WTC11 (cell line): ENCODE measurements at regions not wholly inside any gene's neighbourhood (a gene's known extent, or its start where the extent isn't known, plus 50 kb on each side); places are given as distances from the start of the nearest gene placed in this dataset.

Experiments
- ELF4 ChIP-seq: sonication (generic); formaldehyde crosslinking; IDR thresholded peaks from 2 replicates; pipeline ENCODE4 v1.8.1; 2022; ENCODE audit warnings: low read depth, mild to moderate bottlenecking, moderate library complexity, missing genetic modification reagents
- ZNF121 ChIP-seq: sonication (generic); formaldehyde crosslinking; IDR thresholded peaks from 2 replicates; pipeline ENCODE4 v1.8.0; 2023; ENCODE audit warnings: missing genetic modification reagents
- ZNF219 ChIP-seq: sonication (generic); formaldehyde crosslinking; IDR thresholded peaks from 2 replicates; pipeline ENCODE4 v1.8.0; 2023; ENCODE audit warnings: missing genetic modification reagents, mild to moderate bottlenecking, borderline replicate concordance
- TF ChIP-seq, protein P1 (sequence below): fragments of 200-600 bp; IDR thresholded peaks from 2 replicates; pipeline ENCODE4 v1.8.0; 2022; ENCODE audit warnings: antibody characterized with exemption
- TF ChIP-seq, protein P2 (sequence below): sonication (generic); formaldehyde crosslinking; IDR thresholded peaks from 2 replicates; pipeline ENCODE4 v1.8.0; 2022; ENCODE audit warnings: mild to moderate bottlenecking, missing genetic modification reagents
- TF ChIP-seq, protein P3 (sequence below): sonication (generic); formaldehyde crosslinking; IDR thresholded peaks from 2 replicates; pipeline ENCODE4 v1.8.1; 2023; ENCODE audit warnings: mild to moderate bottlenecking, missing genetic modification reagents, moderate library complexity
- TF ChIP-seq, protein P4 (sequence below): sonication (generic); formaldehyde crosslinking; IDR thresholded peaks from 2 replicates; pipeline ENCODE4 v1.8.0; 2022; ENCODE audit warnings: mild to moderate bottlenecking, missing genetic modification reagents

DNA sequence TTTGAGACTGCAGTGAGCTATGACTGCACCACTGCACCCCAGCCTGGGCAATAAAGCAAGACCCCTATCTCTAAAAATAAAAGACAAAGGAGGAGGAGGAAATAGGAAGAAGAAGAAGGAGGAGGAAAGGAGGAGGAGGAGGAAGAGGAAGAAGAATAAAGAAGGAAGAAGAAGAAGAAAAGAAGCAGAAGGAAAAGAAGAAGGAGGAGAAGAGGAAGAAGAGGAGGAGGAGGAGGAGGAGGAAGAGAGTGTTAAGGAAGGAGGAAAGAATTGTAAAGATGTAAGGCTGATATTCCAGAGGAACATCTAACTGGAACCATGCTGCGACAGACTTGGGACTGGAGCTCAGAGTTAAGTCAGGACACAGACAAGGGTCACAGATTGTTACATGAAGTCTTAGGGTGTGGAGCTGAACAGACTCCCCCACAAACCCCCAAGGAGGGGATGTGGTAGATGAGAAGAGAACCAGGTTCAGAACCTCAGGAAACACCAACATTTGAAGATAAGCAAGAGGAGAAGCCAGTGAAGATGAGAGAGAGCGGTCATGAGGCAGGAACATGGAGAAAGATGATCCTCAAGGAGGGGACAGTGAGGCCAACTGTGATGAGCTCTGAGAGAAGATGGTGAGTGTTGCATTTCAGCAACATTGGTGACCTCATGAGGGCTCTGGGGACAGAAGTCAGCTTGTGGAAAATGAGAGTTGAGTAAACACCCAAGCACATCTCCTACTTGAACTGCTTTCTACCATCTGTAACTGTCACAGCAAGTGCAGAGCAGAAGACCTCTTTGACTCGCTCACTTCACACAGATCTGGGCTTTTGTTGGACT, 118.2 kb downstream of the CD164 start:
- TF ChIP-seq, protein P1, sequence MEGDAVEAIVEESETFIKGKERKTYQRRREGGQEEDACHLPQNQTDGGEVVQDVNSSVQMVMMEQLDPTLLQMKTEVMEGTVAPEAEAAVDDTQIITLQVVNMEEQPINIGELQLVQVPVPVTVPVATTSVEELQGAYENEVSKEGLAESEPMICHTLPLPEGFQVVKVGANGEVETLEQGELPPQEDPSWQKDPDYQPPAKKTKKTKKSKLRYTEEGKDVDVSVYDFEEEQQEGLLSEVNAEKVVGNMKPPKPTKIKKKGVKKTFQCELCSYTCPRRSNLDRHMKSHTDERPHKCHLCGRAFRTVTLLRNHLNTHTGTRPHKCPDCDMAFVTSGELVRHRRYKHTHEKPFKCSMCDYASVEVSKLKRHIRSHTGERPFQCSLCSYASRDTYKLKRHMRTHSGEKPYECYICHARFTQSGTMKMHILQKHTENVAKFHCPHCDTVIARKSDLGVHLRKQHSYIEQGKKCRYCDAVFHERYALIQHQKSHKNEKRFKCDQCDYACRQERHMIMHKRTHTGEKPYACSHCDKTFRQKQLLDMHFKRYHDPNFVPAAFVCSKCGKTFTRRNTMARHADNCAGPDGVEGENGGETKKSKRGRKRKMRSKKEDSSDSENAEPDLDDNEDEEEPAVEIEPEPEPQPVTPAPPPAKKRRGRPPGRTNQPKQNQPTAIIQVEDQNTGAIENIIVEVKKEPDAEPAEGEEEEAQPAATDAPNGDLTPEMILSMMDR, result no peak
- TF ChIP-seq ZNF121 (CRISPR knock-in tag) (no peak), ZNF219 (CRISPR knock-in tag) (no peak), ELF4 (CRISPR knock-in tag) (no peak)
- TF ChIP-seq, protein P2, sequence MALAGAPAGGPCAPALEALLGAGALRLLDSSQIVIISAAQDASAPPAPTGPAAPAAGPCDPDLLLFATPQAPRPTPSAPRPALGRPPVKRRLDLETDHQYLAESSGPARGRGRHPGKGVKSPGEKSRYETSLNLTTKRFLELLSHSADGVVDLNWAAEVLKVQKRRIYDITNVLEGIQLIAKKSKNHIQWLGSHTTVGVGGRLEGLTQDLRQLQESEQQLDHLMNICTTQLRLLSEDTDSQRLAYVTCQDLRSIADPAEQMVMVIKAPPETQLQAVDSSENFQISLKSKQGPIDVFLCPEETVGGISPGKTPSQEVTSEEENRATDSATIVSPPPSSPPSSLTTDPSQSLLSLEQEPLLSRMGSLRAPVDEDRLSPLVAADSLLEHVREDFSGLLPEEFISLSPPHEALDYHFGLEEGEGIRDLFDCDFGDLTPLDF (CRISPR knock-in tag), result no peak
- TF ChIP-seq, protein P3, sequence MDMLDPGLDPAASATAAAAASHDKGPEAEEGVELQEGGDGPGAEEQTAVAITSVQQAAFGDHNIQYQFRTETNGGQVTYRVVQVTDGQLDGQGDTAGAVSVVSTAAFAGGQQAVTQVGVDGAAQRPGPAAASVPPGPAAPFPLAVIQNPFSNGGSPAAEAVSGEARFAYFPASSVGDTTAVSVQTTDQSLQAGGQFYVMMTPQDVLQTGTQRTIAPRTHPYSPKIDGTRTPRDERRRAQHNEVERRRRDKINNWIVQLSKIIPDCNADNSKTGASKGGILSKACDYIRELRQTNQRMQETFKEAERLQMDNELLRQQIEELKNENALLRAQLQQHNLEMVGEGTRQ (CRISPR knock-in tag), result no peak
- TF ChIP-seq, protein P4, sequence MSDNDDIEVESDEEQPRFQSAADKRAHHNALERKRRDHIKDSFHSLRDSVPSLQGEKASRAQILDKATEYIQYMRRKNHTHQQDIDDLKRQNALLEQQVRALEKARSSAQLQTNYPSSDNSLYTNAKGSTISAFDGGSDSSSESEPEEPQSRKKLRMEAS (CRISPR knock-in tag), result no peak
